Renal cortex interstitium (tissue), 11 donors: ENCODE measurements at regions not wholly inside any gene's neighbourhood (a gene's known extent, or its start where the extent isn't known, plus 50 kb on each side); places are given as distances from the start of the nearest gene placed in this dataset.

Experiments
- DNase-seq, 11 donors: peaks; one replicate each; pipeline ENCODE4 v3.0.0-alpha.2; 2013; ENCODE audit warnings: low read depth in 9 of 11, low spot score in 4 of 11; ENCODE audit errors: extremely low read depth in 1 of 11

DNA sequence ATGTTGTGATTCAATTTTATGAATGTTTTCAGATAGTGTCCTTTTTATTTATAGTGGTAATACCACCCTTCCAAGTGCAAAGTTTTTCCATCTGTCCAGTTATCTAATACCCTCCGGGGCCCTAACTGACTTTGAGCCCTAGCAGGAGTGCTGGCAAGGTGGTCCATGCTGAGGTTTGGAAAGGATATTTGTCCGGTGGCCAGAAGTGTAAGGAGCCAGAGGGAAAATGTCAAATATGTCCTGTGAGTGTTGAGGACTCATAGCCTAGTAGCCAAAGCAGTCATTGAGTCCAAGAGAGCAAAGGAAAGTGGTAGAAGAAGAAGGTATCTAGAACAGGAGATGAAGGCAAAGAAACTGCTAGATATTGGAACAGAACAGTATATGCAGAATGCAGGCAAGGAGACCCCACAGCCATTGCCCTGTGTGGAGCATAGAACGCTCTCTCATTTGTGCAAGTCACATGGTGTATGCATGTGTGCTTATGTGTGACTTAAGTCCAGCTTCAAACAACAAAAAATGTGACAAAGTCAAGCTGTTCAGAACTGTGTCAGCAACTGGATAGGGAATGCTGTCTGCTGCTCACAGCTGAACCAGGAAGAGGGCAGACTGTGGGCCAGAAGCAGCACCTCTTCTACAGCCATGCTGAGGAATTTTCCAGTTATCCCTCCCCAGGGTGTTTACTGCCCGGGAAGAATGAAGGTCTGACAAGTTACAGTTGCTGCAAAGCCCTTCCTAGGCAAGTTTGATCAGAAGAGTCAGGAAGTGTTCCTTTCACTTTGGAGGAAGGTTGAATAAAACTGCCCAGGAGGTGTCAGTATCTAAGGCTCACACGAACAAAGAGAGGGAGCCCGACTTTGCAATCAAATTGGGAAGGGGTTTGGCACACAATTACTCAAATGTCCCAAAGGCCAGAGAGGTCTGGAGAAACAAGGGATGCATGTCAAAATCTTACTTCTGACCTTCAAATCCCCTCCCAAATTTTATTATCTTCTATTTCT, 463.3 kb upstream of the DMAC1 start:
- peak in 7 of 11 donors; percentile 33 to 59 (median 44) for DNase-seq

DNA sequence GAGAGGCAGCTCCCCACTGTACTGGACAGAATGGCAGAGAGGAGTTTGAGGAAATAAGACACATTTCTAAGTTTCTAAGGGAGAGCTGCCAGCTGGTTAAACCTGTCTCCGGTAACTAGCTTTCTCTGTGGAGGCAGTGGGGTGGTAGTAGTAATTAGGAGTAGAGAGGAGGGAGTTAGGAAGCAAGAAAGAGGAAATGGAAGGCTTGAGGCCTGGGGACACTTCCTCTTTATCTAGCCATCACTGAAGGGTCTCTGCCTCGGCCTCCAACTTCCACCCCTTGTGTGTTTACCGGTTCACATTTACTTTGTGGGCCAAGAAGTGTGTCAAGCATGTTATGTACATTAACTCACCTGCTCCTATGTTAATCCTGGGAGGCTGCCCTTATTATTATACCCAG, 462.2 kb upstream of the DMAC1 start:
- no peak for DNase-seq

DNA sequence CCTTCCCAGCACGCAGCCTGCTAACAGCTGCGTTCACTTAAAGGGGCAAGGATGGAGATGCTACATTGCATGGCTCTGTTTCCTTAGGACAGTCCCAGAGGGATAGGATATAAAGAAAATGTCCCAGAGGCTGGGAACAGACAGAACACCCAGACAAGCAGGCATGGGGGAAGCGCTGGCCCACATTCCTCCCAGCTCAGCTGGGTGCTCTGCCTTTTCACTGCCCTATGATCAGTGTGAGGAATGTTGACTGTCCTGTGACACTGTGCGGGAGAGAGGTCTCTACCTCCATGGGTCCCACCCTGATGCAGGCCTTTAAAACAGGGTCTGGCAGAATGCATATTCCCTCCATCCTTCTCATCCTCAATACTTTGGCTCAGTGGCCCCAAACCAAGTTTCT, 459.4 kb upstream of the DMAC1 start:
- DNase-seq: no peak

DNA sequence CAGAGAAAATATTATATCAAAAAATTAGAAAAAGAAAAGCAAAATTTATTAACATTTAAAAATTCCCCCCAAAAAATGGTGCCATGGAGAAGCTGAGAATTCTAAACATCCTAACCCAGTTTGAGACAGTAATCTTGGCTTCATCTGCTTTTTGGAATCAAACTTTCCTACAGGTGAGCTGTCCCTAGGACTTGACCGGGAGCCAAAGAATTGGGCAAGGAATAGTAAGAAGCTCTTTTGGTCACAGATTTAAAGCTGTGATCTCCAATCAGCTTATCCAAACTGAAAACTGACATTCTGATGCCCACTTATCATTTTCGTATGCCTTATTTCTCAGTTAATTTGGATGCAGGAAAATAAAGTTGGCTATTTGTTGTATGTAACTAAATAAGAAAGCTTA, 457.3 kb upstream of the DMAC1 start:
- DNase-seq: no peak

DNA sequence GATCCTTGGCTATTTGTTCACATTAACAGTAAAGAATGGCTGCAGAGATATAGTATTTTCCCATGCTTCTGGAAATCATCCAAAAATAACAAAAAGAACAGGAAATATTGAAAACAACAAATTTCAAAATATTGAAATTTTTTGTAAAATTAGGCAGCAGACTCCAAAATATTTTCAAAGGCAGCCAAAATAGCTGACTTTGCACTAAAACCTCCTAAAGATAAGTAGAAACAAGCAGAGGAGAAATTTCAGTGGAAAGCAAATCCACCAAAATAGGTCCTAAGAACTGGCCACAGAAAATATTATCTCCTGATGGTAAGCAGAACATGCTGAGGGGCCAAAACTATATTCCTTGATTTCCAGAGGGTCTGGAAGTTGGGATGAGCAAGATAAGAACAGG, 456.3 kb upstream of the DMAC1 start:
- no peak for DNase-seq

- DNase-seq: no peak
Measured at GRCh38 chr9:8254541-8254940, 455.0 kb upstream of the DMAC1 start.

DNA sequence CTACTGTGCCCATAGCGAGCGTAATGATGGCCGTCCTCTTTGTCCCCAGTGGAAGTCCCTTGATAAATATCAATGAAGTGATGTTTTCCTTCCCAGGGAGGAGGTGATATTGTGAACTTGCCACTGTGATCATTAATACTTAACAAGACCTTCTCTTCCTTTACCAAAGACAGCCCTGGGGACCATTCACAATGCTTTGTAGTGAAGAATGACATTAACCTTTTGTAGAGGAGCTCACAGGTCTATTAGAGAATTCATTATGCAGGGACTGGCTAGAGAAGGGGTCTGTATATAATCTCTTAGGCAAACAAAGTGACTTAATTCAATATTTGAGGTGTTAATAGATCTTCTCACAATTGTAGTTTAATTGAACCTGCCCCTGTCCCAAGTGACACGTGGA, 452.9 kb upstream of the DMAC1 start:
- no peak for DNase-seq

- no peak for DNase-seq
Measured at GRCh38 chr9:8251566-8251965, 452.0 kb upstream of the DMAC1 start.

DNA sequence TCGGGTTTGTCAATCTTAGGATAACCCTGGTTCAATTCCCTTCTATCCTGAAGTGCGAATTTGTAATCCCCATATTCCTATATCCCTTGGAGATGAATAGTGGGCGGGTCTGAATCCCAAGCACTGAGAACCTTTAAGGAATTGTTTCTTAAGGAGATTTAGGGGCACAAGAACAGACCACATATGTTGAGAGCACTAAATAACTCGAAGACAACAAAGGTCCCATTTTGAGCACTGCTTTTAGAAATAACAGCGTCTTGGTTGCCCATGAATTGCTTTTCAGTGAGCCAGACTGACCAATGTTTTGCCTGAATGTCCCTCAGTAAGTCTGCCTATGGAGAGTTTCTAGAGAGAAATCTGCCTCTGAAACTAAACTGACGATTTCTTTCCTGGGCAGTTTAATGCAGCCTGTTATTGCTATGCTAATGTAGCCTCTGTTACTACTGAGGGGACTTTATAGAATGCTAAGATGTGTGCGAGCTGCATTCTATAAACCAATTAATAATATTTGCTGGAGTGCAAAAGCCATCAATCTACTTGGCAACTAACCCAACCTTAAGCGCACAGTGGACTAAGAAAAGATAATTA, 445.0 kb upstream of the DMAC1 start:
- DNase-seq: no peak

DNA sequence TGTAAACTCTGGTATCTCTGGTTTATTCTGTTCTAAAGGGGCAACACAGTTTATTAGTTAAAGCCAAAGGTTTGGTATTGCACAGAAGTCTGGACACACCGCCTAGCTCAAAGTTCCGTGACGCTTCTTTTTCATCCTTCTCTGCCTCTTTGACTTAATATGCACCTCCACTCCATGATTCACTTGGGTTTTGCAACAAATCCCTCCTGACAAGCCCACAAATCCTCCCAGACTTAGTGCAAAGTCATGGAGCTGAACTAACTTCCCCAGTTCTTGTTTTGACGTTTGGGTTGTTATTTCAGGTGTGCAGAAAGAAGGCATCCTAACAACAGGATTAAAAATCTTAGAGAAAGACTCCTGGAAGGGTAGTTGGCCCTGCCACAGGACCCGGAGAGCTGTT, 441.6 kb upstream of the DMAC1 start:
- DNase-seq: no peak

GRCh38 chr9:8237096-8237495, 437.5 kb upstream of the DMAC1 start:
- no peak for DNase-seq

DNA sequence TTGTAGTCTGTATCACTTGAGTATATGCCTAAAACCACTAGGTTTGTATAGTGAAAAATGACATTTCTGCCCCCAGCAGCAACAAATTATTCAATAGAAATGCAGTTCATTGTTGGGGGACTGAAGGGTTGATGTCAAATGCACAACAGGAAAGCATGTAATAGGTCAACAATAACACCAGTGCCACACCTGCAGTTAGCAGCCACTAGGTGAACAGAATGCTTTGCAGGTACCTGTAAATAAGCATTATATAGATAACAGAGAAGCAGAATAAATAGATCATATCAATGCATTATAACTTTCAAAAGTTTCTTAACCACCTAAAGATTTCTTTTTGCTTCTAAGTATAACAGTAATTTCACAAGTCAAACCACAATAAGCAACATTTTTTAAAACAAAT, 435.9 kb upstream of the DMAC1 start:
- DNase-seq: no peak

- DNase-seq: no peak
Measured at GRCh38 chr9:8234316-8234715, 434.7 kb upstream of the DMAC1 start.

- DNase-seq: no peak
Measured at GRCh38 chr9:8232726-8233125, 433.1 kb upstream of the DMAC1 start.

GRCh38 chr9:8229226-8229625, 429.6 kb upstream of the DMAC1 start:
- no peak for DNase-seq

DNA sequence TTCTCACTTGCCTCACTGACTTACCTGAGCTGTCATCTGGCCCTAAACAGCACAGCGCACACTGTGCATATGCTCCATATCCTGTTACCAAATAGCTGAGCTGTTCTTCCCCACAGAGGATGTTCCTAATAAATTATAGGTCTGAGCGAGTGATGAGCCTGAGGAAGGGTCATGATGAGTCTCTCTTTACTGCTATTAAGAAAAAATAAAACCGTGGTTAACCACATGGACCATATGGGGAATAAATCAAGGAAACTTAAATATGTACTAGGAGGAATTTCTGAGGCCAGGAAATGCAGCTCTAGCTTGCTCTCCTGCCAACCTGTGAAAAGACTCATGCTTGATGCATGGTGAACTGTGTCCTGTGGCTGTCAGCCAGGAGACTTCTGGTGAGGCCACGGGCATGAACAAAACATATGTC, 424.8 kb upstream of the DMAC1 start:
- no peak for DNase-seq

DNA sequence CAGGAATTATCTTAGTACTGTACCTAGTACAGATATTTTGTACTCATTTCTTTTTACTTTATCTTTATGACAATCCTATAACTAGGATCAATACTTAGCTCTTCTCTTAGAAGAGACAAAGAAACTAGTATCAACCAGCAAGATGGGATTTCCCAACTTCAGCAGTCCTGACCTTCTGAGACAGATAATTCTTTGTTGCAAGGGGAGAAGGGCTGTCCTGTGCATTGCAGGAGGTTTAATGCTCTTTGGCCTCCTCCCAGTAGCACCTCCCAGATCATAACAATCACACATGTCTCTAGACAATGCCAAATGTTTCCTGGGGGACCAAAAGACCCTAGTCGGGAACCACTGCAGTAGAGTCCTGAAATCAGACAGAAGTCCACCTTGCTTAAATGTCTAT, 424.3 kb upstream of the DMAC1 start:
- no peak for DNase-seq

DNA sequence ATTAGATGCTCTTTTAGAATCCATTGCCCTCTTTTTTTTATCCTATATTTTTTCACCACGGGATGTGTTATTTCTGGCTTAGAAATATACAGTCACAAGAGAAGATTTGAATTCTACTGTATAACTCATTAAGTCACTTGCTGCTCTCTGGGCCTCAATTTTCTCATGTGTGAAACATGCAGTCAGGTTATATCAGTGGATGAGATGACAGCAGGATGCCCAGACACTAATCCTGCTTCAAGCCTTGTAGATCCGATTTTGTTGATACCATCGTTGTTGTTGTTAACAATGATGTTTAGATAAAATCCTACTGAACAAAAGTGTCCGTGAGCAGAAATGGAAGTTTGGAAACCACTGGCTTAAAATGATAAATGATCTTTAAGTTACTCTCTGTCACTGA, 421.9 kb upstream of the DMAC1 start:
- no peak for DNase-seq

GRCh38 chr9:8208465-8208864, 408.9 kb upstream of the DMAC1 start:
- DNase-seq: no peak

GRCh38 chr9:8207596-8207995, 408.0 kb upstream of the DMAC1 start:
- DNase-seq: no peak

DNA sequence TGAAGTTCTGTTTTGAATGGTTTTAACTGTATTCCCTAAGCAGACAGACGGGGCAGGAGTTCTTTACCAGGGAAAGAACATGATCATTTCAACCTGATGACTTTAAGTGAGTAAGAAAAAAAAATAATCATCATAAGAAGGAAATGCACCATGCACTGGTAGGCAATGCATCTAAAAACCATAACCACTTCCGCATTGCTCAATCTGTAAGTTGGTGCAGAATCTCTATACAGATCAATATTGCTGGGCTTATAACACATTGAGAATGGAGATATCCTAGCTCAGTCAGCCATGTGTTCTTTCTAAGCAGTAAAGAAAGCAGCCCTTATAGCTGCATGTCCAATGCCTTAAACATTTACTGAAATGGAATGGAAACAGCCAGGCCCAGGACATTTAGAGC, 407.1 kb upstream of the DMAC1 start:
- DNase-seq: no peak
